ENCODE measurements at regions not wholly inside any gene's neighbourhood (a gene's known extent, or its start where the extent isn't known, plus 50 kb on each side); places are given as distances from the start of the nearest gene placed in this dataset.

- no peak for DNase-seq
Measured at GRCh38 chr11:15625691-15626090, 511.0 kb downstream of the INSC start.

GRCh38 chr11:15627560-15627959, 512.8 kb downstream of the INSC start:
- no peak for DNase-seq

DNA sequence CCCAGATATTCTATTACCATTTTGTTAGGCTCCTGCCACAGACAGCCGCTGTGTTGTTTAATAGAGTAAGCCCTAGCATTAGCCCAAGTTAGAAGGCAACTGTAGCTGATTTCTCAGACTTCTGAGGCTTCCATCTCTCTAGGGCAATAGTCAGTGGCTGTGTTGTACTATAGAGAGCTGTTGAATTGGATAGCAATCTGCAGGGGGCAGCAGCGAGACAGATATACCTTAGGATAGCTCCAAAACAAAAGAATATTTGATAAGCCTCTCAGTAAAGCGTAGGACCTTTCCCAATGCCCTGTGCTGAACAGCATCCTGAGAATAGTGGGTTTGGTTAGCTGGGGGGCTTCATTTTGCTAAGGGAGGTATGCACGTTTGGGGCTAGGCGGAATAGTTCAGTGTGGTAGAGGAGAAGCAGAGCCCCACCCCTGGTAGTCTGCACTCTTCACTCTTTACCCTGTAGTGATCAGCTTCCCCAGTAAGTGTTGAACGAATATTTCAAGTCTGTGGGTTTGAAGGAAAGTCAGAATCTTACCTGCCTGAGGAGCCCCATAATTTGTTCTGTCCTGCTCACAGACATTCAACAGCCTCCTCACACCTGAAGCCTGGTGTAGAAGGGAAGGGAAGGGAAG, 515.1 kb downstream of the INSC start:
- peak; percentile 3 to 9 for DNase-seq

- DNase-seq = no peak
Measured at GRCh38 chr11:15630896-15631295, 516.2 kb downstream of the INSC start.

DNA sequence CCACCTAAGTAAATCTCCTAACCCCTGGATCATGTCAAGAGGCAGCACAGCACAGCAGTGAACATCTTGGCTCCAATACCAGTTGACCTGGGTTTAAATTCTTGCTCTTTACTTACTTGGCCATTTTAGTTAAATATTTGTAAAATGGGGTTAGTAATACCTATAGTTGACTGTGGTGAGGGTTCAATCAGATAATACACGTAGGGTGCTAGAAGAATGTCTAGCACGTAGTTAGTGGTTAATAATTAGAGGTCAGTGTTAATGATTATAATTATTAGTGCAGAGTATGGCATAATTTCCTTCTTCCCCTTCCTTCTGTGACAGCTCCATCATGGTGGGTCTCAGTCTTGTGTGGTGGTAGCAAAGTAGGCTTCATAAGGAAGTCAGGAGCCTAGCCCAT, 520.8 kb downstream of the INSC start:
- DNase-seq = no peak

DNA sequence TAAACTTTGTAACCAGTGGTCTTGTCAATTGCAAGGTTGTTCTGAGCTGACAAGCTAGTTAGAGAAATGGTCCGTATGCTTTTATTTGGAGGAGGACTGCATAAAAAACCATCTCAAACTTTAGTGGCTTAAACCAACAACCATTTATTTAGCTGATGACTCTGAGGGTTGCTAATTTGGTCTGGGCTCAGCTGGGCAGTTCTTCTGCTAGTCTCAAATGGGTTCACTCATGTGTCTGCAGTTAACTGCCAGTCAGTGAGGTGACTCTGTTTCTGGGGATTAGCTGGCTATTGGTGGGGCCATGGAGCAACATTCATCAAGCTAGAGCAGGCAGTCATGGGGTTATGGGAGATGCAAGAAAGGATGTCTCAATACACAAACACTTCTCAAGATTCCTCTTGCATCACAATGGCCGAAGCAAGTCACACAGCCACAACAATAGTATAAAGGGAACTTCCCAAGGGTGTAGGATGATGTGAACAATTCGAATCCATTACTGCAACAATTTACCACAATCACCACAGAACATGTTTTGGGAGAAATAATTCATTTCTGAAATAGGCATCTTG, 521.9 kb downstream of the INSC start:
- DNase-seq = no peak

- DNase-seq = no peak
Measured at GRCh38 chr11:15638386-15638787, 523.7 kb downstream of the INSC start.

DNA sequence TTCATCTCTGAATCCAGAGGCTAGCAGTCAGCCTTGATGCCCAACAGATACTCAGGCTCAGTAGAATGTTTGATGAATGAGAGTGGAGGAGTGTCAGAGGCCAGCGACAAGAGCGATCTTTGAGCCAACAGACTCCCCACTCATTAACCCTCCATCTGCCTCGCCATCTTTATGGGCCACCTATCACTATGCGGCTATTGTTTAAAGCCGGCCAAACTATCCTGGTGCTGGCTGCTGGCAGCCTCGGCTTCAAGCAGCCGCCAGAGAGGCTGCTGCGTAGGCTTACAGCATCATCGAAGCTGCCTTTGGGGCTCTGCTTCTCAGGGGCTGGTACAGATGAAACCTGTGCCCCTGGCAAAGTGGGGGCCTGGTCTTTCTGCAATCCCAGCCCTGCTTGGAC, 525.6 kb downstream of the INSC start:
- DNase-seq = no peak

DNA sequence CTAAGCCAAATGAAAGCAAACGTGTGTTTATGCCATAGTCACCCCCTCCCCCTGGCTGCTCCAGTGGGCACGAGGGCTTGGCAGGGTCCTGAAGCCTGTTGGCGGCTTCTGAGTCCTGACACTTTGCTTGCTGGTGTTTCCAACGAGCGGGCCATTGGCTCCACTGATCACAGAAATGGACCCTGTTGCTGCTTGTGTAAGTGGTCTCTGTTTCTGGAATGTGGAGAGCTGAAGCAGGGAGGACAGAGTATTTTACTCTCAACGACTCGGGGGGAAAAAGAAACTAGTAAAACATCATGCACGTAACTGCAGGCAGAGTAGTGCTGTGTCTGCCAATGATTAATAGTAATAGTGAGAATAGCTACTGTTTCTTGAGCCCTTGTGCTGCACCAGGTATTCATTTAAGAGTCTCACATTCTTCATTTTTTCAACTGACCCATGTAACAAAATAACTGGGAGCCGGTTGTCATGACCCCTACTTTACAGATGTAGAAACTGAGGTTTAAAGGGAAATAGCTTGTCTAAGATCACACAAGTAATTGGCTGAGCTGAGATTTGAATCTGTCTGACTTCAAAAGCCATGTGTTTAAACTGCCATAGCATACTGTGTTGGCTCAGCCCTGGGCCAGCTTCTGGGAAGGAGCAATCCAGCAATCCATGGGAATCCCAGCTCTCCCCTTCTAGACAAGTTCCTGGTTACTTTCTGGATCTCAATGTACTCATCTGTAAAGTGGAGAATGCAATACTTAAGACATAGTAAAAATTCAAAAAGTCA, 526.7 kb downstream of the INSC start:
- DNase-seq = no peak

- DNase-seq = no peak
Measured at GRCh38 chr11:15645201-15645600, 530.5 kb downstream of the INSC start.

DNA sequence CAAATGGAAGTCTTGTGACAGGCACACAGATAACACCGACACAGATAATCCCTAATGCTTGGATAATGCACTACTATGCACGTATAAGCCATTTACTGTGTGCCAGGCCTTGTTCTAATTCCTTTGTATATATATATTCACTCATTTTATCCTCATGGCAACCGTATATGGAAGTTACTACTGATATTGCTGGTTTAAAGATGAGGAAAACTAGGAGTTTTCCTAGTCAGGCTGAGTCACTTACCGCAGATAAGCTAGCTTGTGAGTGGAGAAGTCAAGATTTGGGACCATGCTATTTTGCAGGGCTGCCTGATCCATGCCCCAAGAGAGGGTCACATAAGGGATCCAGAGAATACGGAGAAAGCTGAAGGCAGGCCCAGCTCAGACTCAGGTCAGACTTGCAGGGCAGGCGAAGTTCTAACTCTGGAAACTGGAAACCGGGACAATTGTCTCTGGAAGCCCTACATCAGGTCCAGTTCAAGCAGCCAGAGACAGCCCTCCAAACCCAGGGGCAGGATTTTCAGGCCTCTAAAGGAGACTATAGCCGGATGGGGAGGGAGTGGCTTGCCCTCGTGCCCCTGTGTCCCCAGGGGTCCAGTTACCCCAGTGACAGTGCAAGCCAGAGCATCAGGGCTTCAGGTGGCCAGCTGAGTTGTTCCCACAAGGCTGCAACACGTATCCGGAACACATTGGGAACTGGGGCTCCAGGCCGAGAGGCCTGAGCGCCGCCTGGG, 534.8 kb downstream of the INSC start:
- no peak for DNase-seq

GRCh38 chr11:15650105-15650938, 535.6 kb downstream of the INSC start:
- peak; percentile 79 to 82 for DNase-seq

- no peak for DNase-seq
Measured at GRCh38 chr11:15651033-15651432, 536.3 kb downstream of the INSC start.

GRCh38 chr11:15651816-15652215, 537.1 kb downstream of the INSC start:
- DNase-seq = no peak

DNA sequence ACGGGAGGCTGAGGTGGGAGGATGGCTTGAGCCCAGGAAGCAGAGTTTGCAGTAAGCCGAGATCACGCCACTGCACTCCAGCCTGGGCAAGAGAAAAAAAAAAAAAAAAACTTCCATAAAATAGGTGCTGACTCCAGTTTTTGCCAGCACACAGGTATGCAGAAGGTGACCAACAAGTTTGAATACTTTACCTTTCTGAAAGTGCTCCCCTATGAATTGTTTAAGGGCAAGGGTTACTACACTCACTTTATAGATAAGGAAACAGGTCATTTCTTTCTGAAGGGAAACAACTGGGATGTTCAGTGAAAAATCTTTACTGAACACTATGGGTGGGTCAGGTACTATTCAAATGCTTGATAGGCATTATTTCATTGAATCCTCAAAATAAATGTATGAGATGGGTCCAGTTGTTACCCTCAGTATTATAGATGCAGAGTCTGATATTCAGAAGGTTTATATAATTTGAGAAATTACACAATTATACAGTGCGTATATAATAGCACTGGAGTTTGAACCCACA, 538.5 kb downstream of the INSC start:
- no peak for DNase-seq

- DNase-seq = no peak
Measured at GRCh38 chr11:15654451-15654850, 539.7 kb downstream of the INSC start.

- DNase-seq = no peak
Measured at GRCh38 chr11:15655552-15655951, 540.8 kb downstream of the INSC start.

GRCh38 chr11:15657264-15657663, 542.5 kb downstream of the INSC start:
- DNase-seq = no peak

DNA sequence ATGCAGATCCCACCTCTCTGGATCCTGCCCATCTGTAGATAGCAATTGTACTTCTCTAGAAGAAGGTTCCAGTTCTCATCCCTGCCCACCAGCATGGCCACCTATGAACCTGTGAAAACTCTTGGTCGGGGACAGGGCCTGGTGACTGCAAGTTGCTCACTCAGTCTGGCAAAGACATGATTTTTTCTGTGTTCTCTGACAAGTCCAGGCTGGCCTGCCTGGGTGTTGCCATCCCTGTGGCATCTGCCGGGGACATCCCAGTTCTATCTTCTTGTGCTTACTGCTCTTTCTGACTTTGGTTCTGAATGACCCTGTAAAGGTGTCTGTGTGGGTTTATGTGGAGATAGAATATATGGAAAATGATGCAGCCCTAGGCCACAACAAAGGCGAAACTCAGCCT, 545.8 kb downstream of the INSC start:
- no peak for DNase-seq

DNA sequence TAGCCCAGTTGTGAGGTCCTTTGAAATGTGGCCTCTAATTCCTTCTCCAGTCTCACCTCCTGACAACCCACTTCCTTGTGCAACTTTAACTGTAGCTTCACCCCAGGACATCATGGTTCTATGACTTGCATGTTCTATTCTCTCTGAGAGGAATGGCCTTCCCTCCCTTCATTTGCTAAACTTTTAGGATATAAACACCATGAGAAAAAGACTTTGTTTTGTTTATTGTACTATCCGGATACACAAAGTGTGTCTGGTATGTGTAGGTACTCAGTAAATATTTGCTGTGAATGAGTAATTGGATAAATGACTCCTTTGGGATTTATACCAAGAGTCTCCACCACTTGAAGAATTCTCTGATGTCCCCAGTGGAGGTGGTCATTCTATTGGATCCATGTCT, 547.6 kb downstream of the INSC start:
- DNase-seq = no peak

GRCh38 chr11:15663777-15664218, 549.1 kb downstream of the INSC start:
- DNase-seq = no peak

DNA sequence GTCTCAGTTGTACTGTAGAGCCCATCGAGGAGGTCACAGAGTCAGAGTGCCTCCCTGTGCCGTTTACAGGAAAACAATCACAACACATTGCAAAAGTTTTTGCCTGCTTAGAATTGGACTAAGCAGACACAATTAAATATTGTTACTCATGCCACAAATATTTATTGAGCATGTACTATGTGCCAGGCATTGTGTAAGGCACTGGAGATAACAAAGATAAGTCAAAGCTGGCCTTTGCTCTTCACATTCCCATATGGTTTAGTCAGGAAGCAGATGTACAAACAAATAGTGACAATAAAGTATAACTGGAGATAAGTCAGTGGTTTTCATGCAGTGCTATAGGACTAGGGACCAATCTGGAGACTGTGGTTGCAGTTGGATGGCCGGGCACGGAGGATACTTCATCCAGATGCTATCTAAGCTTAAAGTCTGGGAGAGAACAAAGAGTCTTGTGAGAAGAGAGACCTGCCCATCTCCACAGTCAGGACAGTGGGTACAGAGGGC, 550.7 kb downstream of the INSC start:
- no peak for DNase-seq
